ENCODE measurements at regions not wholly inside any gene's neighbourhood (a gene's known extent, or its start where the extent isn't known, plus 50 kb on each side); places are given as distances from the start of the nearest gene placed in this dataset.

- POLR2A ChIA-PET (ENCODE audit: unreplicated experiment), result no interaction called here
- Histone ChIP-seq H3K36me3 (ENCODE audit: low read depth, low read length) (no peaks in the 10 kb centered on the region), H3K27me3 (ENCODE audit: low read length) (no peaks in the 10 kb centered on the region), H3F3A (ENCODE audit: low read length, unreplicated experiment) (no peaks in the 10 kb centered on the region), H4K20me1 (ENCODE audit: low read length) (no peaks in the 10 kb centered on the region), H3K4me1 (ENCODE audit: insufficient read depth, low read length) (no peaks in the 10 kb centered on the region), H2AFZ (ENCODE audit: low read length) (no peak overlapping the region), H3K9me2 (replicated peaks; ENCODE audit: low read length) (no peaks in the 10 kb centered on the region), H3K27ac (ENCODE audit: low read length) (no peak overlapping the region), H3K4me3 (ENCODE audit: low read length) (no peak overlapping the region), H3K4me2 (ENCODE audit: low read length) (no peak overlapping the region), H3K9ac (ENCODE audit: low read length) (no peak overlapping the region), H3K79me2 (ENCODE audit: low read length) (no peaks in the 10 kb centered on the region), H3K9me3 (ENCODE audit: low read length) (no peaks in the 10 kb centered on the region)
- DNase-seq (peak; percentile 18), ATAC-seq (no peak)
- CTCF ChIA-PET, result no interaction called here
- intact Hi-C loops (cut with micrococcal nuclease), result no loop called here
- TF ChIP-seq CTCF (conservative IDR thresholded peaks at IDR 0.05; ENCODE audit: low read depth, low read length), result peak; percentile 33; the same call in 1 of the 2 replicates
- TF ChIP-seq EZH2phosphoT487 (IDR thresholded peaks at IDR 0.05; ENCODE audit: borderline replicate concordance, low read length), result no peak
- no TSS peak for BruUV-seq (replicated peaks)
These were observed 1468.6 kb upstream of the SLC10A2 start for GRCh38 chr13:104534847-104535246.

GRCh38 chr13:104532132-104532531 lies 1465.9 kb upstream of the SLC10A2 start:
- BruUV-seq (replicated peaks), result no TSS peak
- Histone ChIP-seq H3K36me3 (ENCODE audit: low read depth, low read length) (no peaks in the 10 kb centered on the region), H3K9ac (ENCODE audit: low read length) (no peak overlapping the region), H3K27ac (ENCODE audit: low read length) (no peak overlapping the region), H3K27me3 (ENCODE audit: low read length) (no peaks in the 10 kb centered on the region), H3K79me2 (ENCODE audit: low read length) (no peaks in the 10 kb centered on the region), H3K4me2 (ENCODE audit: low read length) (no peak overlapping the region), H3K4me3 (ENCODE audit: low read length) (no peak overlapping the region), H2AFZ (ENCODE audit: low read length) (no peak overlapping the region), H3F3A (ENCODE audit: low read length, unreplicated experiment) (no peaks in the 10 kb centered on the region), H4K20me1 (ENCODE audit: low read length) (no peaks in the 10 kb centered on the region), H3K9me3 (ENCODE audit: low read length) (no peaks in the 10 kb centered on the region), H3K4me1 (ENCODE audit: insufficient read depth, low read length) (no peaks in the 10 kb centered on the region), H3K9me2 (replicated peaks; ENCODE audit: low read length) (no peaks in the 10 kb centered on the region)
- DNase-seq (no peak), ATAC-seq (no peak)
- TF ChIP-seq CTCF (conservative IDR thresholded peaks at IDR 0.05; ENCODE audit: low read depth, low read length), result no peak
- no peak for TF ChIP-seq EZH2 (IDR thresholded peaks at IDR 0.05; ENCODE audit: low read length, unreplicated experiment)
- no peak for TF ChIP-seq EZH2phosphoT487 (IDR thresholded peaks at IDR 0.05; ENCODE audit: borderline replicate concordance, low read length)
- POLR2A ChIA-PET (ENCODE audit: unreplicated experiment), result no interaction called here
- intact Hi-C loops (cut with micrococcal nuclease), result no loop called here
- CTCF ChIA-PET, result no interaction called here

- Histone ChIP-seq H3K9me3 (ENCODE audit: low read length) (no peaks in the 10 kb centered on the region), H3K27me3 (ENCODE audit: low read length) (no peaks in the 10 kb centered on the region), H3K79me2 (ENCODE audit: low read length) (no peaks in the 10 kb centered on the region), H3K4me3 (ENCODE audit: low read length) (no peak overlapping the region), H4K20me1 (ENCODE audit: low read length) (no peaks in the 10 kb centered on the region), H3K4me1 (ENCODE audit: insufficient read depth, low read length) (no peaks in the 10 kb centered on the region), H3K9ac (ENCODE audit: low read length) (no peak overlapping the region), H3K4me2 (ENCODE audit: low read length) (no peak overlapping the region), H3F3A (ENCODE audit: low read length, unreplicated experiment) (no peaks in the 10 kb centered on the region), H2AFZ (ENCODE audit: low read length) (no peak overlapping the region), H3K36me3 (ENCODE audit: low read depth, low read length) (no peaks in the 10 kb centered on the region), H3K9me2 (replicated peaks; ENCODE audit: low read length) (no peaks in the 10 kb centered on the region), H3K27ac (ENCODE audit: low read length) (no peak overlapping the region)
- TF ChIP-seq CTCF (conservative IDR thresholded peaks at IDR 0.05; ENCODE audit: low read depth, low read length), result no peak
- BruUV-seq (replicated peaks), result no TSS peak
- CTCF ChIA-PET, result no interaction called here
- DNase-seq (no peak), ATAC-seq (no peak)
- POLR2A ChIA-PET (ENCODE audit: unreplicated experiment), result no interaction called here
- intact Hi-C loops (cut with micrococcal nuclease), result no loop called here
These were observed 1464.5 kb upstream of the SLC10A2 start for GRCh38 chr13:104530741-104531140.
